Dermis blood vessel endothelial cell (primary cell): ENCODE measurements at regions not wholly inside any gene's neighbourhood (a gene's known extent, or its start where the extent isn't known, plus 50 kb on each side); places are given as distances from the start of the nearest gene placed in this dataset.

ENCODE experiments used
- DNase-seq: peaks from one replicate; pipeline ENCODE4 v3.0.0; 2010

- no peak for DNase-seq
Measured at GRCh38 chr6:62670490-62671223, 384.6 kb upstream of the KHDRBS2 start.

GRCh38 chr6:62669831-62670230 is 383.8 kb upstream of the KHDRBS2 start:
- DNase-seq: no peak

- peak; percentile 32 for DNase-seq
Measured at GRCh38 chr6:62652692-62653328, 366.8 kb upstream of the KHDRBS2 start.

GRCh38 chr6:62645274-62645673 is 359.2 kb upstream of the KHDRBS2 start:
- no peak for DNase-seq

GRCh38 chr6:62640749-62641148 is 354.7 kb upstream of the KHDRBS2 start:
- DNase-seq: peak; percentile 0

GRCh38 chr6:62626661-62627060 is 340.6 kb upstream of the KHDRBS2 start:
- no peak for DNase-seq

- no peak for DNase-seq
Measured at GRCh38 chr6:62623846-62624532, 338.0 kb upstream of the KHDRBS2 start.

GRCh38 chr6:62615366-62616015 is 329.5 kb upstream of the KHDRBS2 start:
- no peak for DNase-seq

GRCh38 chr6:62614442-62614841 is 328.4 kb upstream of the KHDRBS2 start:
- no peak for DNase-seq

- DNase-seq: no peak
Measured at GRCh38 chr6:62613928-62614327, 327.9 kb upstream of the KHDRBS2 start.

- DNase-seq: no peak
Measured at GRCh38 chr6:62612471-62612870, 326.4 kb upstream of the KHDRBS2 start.

GRCh38 chr6:62570372-62570771 is 284.3 kb upstream of the KHDRBS2 start:
- no peak for DNase-seq

GRCh38 chr6:62541502-62541901 is 255.5 kb upstream of the KHDRBS2 start:
- DNase-seq: no peak

- DNase-seq: no peak
Measured at GRCh38 chr6:62530985-62531384, 245.0 kb upstream of the KHDRBS2 start.

GRCh38 chr6:62528894-62529526 is 243.0 kb upstream of the KHDRBS2 start:
- DNase-seq: no peak

- no peak for DNase-seq
Measured at GRCh38 chr6:62523630-62524029, 237.6 kb upstream of the KHDRBS2 start.

- DNase-seq: no peak
Measured at GRCh38 chr6:62519574-62519973, 233.5 kb upstream of the KHDRBS2 start.

GRCh38 chr6:62516291-62517141 is 230.5 kb upstream of the KHDRBS2 start:
- DNase-seq: no peak

GRCh38 chr6:62492192-62492822 is 206.3 kb upstream of the KHDRBS2 start:
- no peak for DNase-seq

GRCh38 chr6:62480544-62480943 is 194.5 kb upstream of the KHDRBS2 start:
- no peak for DNase-seq

GRCh38 chr6:62479697-62480220 is 193.7 kb upstream of the KHDRBS2 start:
- no peak for DNase-seq
